Ishikawa (cell line): ENCODE measurements at regions not wholly inside any gene's neighbourhood (a gene's known extent, or its start where the extent isn't known, plus 50 kb on each side); places are given as distances from the start of the nearest gene placed in this dataset.

Source experiments
- CEBPB ChIP-seq: IDR thresholded peaks from 2 replicates; pipeline ENCODE4 v1.6.1; 2012
- CREB1 ChIP-seq: IDR thresholded peaks from 2 replicates; pipeline ENCODE4 v1.6.1; 2012; ENCODE audit warnings: low read depth
- EGR1 ChIP-seq: IDR thresholded peaks from 2 replicates; pipeline ENCODE4 v1.6.1; 2012
- EP300 ChIP-seq: IDR thresholded peaks from 2 replicates; pipeline ENCODE4 v1.6.1; 2012; ENCODE audit warnings: borderline replicate concordance
- FOXM1 ChIP-seq: IDR thresholded peaks from 2 replicates; pipeline ENCODE4 v1.6.1; 2012; ENCODE audit warnings: low read depth, borderline replicate concordance
- MAX ChIP-seq: IDR thresholded peaks from 2 replicates; pipeline ENCODE4 v1.6.1; 2012
- NFIC ChIP-seq: IDR thresholded peaks from 2 replicates; pipeline ENCODE4 v1.6.1; 2012
- RAD21 ChIP-seq: IDR thresholded peaks from 2 replicates; pipeline ENCODE4 v1.6.1; 2012; ENCODE audit warnings: low read depth
- TAF1 ChIP-seq: IDR thresholded peaks from 2 replicates; pipeline ENCODE4 v1.6.1; 2012; ENCODE audit warnings: low read depth, mild to moderate bottlenecking
- TCF12 ChIP-seq: IDR thresholded peaks from 2 replicates; pipeline ENCODE4 v1.6.1; 2012; ENCODE audit warnings: low read depth
- TEAD4 ChIP-seq: IDR thresholded peaks from 2 replicates; pipeline ENCODE4 v1.6.1; 2012
- USF1 ChIP-seq: IDR thresholded peaks from 2 replicates; pipeline ENCODE4 v1.6.1; 2012
- YY1 ChIP-seq: IDR thresholded peaks from 2 replicates; pipeline ENCODE4 v1.6.1; 2012; ENCODE audit warnings: low read depth
- ZBTB7A ChIP-seq: IDR thresholded peaks from 2 replicates; pipeline ENCODE4 v1.6.1; 2012; ENCODE audit warnings: low read depth
- TF ChIP-seq, protein P1 (sequence below): IDR thresholded peaks from 2 replicates; pipeline ENCODE4 v1.6.1; 2012; ENCODE audit warnings: low read depth, mild to moderate bottlenecking

DNA sequence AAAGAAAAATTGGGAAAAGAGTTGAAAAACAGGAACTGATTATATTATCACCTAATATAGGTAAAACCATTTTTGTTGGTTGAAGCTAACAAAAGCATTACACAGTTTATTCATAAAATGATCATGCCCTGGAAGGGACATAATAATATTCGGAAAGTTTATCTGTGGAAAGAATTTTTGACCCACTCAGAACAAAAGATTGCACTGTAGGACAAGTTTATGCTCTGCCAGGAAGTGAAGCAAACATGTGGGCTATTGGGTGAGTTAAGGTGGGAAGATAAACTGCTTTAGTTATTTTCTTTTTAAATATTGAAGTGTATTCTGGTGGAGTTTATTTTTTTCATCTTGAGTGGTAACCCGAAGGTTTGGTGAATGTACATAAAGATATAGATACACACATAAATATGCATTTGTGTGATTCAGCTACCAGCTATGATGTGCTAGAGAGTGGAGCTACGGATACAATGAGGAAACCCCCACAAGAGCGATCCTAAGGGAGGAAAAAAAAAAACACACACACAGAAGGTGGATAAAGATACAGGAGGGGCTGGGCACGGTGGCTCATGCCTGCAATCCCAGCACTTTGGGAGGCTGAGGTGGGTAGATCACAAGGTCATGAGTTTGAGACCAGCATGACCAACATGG is 506.4 kb upstream of the THBS1 start:
- TF ChIP-seq EGR1 (no peak), USF1 (no peak), FOXM1 (no peak), ZBTB7A (no peak), CREB1 (no peak), CEBPB (no peak), EP300 (no peak), TEAD4 (no peak), RAD21 (no peak), MAX (no peak), TAF1 (no peak), TCF12 (no peak), NFIC (no peak), YY1 (no peak)
- TF ChIP-seq, protein P1, sequence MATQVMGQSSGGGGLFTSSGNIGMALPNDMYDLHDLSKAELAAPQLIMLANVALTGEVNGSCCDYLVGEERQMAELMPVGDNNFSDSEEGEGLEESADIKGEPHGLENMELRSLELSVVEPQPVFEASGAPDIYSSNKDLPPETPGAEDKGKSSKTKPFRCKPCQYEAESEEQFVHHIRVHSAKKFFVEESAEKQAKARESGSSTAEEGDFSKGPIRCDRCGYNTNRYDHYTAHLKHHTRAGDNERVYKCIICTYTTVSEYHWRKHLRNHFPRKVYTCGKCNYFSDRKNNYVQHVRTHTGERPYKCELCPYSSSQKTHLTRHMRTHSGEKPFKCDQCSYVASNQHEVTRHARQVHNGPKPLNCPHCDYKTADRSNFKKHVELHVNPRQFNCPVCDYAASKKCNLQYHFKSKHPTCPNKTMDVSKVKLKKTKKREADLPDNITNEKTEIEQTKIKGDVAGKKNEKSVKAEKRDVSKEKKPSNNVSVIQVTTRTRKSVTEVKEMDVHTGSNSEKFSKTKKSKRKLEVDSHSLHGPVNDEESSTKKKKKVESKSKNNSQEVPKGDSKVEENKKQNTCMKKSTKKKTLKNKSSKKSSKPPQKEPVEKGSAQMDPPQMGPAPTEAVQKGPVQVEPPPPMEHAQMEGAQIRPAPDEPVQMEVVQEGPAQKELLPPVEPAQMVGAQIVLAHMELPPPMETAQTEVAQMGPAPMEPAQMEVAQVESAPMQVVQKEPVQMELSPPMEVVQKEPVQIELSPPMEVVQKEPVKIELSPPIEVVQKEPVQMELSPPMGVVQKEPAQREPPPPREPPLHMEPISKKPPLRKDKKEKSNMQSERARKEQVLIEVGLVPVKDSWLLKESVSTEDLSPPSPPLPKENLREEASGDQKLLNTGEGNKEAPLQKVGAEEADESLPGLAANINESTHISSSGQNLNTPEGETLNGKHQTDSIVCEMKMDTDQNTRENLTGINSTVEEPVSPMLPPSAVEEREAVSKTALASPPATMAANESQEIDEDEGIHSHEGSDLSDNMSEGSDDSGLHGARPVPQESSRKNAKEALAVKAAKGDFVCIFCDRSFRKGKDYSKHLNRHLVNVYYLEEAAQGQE = no peak

DNA sequence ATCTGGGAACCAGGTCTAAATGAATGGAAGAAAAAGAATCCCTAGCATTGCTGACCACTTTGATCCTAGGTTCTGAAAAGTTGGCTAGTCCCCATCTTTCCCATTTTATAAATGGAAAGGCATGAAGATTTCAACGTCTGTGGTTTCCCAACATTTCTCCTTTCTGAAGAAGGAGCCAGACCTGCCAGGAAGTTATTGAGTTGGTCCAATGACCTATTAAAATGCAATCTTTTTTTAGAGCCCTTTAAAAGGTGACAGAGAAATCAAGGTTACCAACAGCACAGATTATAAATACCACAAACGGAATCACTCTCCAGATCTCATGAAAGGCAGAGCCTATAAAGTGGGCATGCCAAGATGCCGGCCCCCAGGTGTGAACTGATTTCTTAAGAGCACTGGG is 505.6 kb upstream of the THBS1 start:
- TF ChIP-seq TAF1 = no peak
- TF ChIP-seq EGR1 = no peak
- TF ChIP-seq FOXM1 = no peak

DNA sequence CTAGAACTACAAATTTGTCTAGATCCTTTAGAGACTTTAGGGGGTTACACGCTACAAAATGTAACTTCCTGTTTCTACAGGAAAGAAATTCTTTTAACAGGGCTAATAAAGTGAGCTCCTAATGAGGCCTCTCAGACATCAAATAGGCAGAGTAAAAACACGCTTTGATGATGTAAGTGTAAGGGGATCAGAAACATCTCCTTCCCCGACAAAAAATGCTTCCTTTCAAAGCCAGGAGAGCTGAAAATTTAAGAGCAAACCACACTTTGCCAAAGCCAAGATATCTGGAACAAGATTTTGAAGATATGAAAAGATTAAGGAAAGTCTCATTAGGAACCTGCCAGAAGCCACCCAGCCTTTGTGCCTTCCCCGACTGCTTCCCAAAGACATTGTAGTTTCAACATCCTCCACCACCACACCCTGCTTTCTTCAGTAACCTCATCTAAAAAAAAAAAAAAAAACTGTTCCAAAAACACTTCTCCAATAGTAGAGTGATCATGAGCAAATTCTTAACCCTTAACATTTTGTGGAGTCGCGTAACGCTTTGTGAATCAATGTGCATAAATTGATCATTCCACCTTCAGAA is 505.0 kb upstream of the THBS1 start:
- TF ChIP-seq RAD21 (no peak), TAF1 (no peak), CEBPB (no peak), TCF12 (no peak), TEAD4 (no peak), FOXM1 (no peak), EP300 (no peak), YY1 (no peak), ZBTB7A (no peak), NFIC (no peak), MAX (no peak), EGR1 (no peak), CREB1 (no peak), USF1 (no peak)
- TF ChIP-seq, protein P1 = no peak

DNA sequence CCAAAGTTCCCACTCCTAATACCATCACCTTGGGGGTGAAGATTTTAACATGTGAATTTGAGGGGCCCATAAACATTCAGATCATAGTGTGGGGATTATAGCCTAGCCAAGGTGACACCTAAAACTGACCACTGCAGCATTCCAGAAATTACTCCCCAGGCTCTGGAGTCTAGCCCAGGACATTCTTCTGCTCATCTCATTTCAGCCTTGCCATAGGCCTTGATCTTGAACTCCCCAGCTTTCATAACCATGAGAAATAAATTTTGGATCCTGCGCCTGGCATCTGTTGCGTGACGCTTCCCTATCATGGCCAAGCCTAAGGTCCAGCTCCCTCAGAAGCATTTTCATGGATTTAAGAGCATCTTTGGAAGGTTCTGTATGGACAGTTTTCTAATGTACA is 502.9 kb upstream of the THBS1 start:
- no peak for TF ChIP-seq CREB1
- TF ChIP-seq, protein P1 = no peak
- TF ChIP-seq YY1 = no peak
- TF ChIP-seq TAF1 = no peak
- no peak for TF ChIP-seq FOXM1
- TF ChIP-seq USF1 = no peak
- no peak for TF ChIP-seq MAX
- no peak for TF ChIP-seq ZBTB7A
- TF ChIP-seq RAD21 = no peak
- TF ChIP-seq EGR1 = no peak
- no peak for TF ChIP-seq CEBPB
- no peak for TF ChIP-seq TCF12
- TF ChIP-seq EP300 = no peak
- TF ChIP-seq NFIC = no peak
- TF ChIP-seq TEAD4 = no peak
